GM18951 (cell line): ENCODE measurements at regions not wholly inside any gene's neighbourhood (a gene's known extent, or its start where the extent isn't known, plus 50 kb on each side); places are given as distances from the start of the nearest gene placed in this dataset.

ENCODE experiments used
- POLR2A ChIP-seq: IDR thresholded peaks from 4 replicates; pipeline ENCODE4 v1.6.1; 2011; ENCODE audit warnings: mild to moderate bottlenecking; ENCODE audit not compliant: insufficient read length, insufficient read depth; ENCODE audit errors: extremely low read depth
- in situ Hi-C: fragments of 300-500 bp; cut with MboI; formaldehyde crosslinking; loops from one replicate; pipeline ENCODE4 v1.12.0; 2022; ENCODE audit warnings: low sequenced_read_pairs, mixed read lengths, inconsistent platforms; ENCODE audit not compliant: unreplicated experiment

DNA sequence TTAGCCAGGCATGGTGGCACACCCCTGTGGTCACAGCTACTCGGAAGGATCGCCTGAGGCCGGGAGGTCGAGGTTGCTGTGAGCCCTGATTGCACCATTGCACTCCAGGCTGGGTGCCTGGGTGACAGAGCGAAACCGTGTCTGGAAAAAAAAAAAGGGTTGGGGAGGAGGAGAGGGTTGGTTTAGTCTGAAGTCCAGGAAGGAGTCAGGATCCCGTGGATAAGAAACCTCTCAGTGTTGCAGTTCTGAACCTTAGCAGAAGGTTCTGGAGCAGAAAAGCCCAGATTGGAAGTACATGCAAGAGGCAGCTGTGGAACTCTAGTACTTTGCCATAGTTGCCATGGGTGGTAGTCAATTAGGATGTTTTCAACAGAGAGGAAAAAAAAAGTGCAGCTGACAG is 125.2 kb upstream of the CPEB4 start:
- TF ChIP-seq POLR2A = no peak
- in situ Hi-C loops = no loop called here

DNA sequence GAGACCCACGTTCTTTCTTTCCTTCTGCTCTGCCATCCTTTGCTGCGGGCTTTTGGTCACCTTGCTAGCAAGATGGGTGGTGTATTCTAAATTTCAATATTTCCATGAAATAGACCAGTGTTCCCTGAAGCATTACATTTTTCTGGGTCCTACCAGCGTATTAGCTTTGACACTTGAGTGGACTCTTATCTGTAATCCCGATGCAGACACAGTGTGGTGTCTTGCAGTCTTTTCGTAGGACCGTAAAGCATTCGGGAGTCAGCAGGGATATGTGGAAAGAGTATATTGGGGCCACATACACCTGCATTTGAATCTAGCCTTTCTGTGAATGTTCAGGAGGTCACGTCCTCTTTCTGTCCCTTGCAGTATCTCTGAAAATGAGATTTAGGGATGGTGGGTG is 124.7 kb upstream of the CPEB4 start:
- TF ChIP-seq POLR2A = no peak
- in situ Hi-C loops = no loop called here

DNA sequence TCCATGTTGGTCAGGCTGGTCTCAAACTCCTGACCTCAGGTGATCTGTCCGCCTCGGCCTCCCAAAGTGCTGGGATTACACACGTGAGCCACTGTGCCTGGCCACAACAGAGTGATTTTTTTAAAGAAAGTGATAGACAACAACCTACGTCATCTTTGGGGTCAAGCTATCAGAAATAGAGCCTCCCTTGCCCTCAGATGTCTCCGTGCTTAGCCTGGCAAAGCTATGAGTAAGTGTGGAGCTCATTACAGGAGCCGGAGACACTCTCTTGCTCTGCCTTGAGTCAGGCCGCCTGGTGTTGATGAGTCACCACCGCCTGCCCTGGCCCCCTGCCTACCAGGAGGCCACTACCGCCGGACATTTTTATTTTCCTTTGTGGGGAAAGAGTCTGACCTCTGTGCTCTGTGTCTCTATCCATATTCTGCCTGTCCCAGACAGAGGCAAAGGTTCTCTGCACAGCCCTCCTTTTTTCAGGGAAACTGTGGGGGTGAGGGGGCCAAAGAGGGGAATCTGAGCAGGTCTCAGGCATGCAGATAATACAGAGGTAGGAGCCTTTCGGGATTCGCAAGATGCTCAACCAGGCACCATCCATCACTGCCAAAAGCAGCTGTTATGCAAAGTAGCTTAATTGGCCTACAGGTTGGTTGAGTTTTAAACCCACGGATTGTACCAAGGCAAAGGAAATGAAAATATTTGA is 123.7 kb upstream of the CPEB4 start:
- in situ Hi-C loops = no loop called here
- no peak for TF ChIP-seq POLR2A

DNA sequence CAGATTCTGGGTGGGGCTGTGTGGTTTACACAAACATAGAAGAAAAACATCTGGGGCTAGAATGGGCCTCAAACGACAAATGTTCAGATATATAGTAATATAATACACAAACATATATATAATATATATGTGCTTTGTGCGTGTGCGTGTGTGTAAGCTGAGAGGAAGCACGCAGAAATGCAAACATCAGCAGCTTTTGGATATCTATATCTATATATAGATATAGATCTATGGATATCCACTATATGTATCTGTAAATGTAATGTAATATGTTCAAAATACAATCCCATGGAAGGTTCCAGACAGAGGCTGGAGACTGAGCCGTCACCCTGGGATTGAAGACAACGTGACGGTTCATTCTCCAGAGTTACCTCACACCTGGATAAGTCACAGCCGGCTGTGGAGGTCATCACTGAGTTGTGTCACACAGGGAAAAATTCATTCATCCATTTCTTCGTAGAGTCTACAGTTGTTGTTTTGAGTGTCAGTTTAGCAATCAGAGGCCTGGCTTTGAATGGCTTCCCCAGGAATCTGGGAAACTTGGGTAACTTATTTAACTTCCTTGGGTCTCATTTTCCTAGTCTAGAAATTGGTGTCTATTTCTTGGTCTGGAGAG is 123.0 kb upstream of the CPEB4 start:
- no peak for TF ChIP-seq POLR2A
- in situ Hi-C loops = no loop called here

DNA sequence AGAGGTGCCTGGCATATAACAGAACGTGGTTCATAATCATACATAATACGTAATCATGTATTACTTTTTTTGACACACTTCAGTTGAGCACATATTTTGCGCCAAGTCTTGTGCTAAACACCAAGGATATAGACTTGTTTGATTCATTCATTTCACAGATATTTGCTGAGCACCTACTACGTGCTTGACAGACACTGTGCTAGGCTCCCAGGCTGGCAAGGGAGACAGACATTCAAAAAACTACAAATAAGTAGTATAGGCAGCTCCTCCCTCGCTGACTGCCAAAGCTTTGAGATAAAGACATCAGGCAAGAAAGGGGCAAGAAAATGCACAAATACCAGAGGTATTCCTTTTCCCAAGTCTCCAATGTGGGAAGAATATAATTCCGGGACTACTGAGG is 122.5 kb upstream of the CPEB4 start:
- TF ChIP-seq POLR2A = no peak

DNA sequence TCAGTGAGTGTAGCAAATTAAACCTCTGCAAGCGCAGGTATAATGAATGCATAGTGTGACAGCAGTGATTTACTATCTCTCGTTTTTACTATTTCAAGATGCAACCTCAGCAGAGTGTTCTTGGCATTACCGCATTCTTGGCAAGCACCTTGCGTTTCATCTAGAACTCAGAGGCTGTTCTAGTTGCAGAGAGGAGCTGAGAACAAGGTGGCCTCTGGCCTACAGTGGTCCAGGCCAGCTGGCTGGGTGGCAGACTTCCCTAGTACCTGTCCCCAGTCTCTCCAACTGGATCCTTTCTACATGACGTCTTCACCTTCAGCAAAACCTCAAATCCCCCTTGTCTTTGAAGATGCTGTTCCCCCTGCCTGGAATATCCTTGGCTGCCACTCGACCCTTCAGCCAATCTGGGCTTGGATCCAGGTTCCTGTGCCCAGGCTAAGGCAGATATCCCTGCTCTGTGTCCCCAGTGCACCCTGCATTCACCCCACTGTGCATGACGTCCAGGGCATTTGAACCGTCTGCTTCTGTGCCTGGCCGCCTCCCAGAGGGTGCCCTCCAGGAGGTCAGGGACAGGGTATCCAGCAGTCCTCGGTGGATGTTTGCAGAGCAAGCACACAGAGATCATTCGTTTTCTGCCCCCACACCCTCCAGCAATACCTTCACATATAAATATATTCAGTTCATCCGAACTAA is 120.4 kb upstream of the CPEB4 start:
- in situ Hi-C loops = no loop called here
- no peak for TF ChIP-seq POLR2A

More for the DNA sequence above, 122.5 kb upstream of the CPEB4 start:
- in situ Hi-C loops = no loop called here

DNA sequence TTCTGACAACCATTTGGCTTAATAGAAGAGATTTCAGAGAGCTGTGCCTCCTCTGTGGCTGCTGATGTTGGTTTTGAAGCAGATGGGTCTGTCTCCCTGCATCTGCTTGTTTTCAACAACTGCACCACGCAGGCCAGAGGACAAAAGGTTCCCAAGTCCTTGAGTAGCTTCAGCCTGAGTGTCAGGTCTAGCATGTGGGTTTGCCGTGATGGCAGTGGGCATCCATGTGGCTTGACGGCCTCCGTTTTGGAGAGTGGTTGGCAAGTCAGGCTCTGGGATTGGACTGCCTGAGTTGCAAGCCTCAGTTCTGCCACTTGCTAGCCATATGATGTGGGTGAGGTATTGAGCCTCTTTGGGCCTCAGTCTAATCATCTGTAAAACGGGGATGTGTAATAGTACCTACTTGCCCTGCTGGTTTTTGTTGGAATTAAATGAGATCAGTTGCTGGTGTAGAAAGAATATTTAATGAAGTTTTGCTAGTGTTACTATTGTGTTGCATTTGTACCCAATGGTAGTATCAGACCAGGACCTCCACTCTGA is 119.8 kb upstream of the CPEB4 start:
- in situ Hi-C loops = no loop called here

DNA sequence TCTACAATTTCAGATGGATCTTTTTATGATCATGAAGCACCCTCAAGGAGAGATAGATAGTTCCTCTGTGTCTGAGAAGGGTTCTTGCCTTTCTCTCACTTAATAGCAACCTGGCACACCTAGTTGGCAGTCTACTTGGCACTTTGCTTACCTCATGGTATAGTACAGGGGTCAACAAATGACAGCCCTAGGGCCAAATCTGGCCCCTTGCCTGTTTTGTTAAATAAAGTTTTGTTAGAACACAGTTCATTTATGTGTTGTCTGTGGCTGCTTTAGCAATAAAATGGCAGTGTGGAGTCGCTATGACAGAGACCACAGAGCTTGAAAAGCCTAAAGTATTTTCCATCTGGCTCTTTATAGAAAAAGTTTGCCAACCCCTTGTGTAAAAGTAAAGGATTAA is 119.3 kb upstream of the CPEB4 start:
- no peak for TF ChIP-seq POLR2A
- in situ Hi-C loops = no loop called here

More for the DNA sequence above, 119.8 kb upstream of the CPEB4 start:
- TF ChIP-seq POLR2A = no peak

DNA sequence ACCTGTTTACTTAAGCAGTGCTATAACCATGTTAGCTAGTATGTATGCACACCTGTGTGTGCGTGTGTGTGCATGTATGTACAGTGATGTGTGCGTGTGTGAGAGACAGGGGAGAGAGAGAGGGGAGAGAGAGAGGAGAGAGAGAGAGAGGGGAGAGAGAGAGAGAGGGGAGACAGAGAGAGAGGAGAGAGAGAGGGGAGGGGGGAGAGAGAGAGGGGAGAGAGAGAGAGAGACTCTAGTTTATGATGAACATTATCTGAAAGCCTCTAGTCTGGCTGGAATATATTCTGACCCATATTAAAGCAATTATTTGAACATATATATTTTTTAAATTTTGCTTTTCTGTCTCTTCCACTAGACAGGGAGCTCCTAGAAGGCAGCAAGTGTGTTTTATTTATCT is 117.5 kb upstream of the CPEB4 start:
- no peak for TF ChIP-seq POLR2A
- in situ Hi-C loops = no loop called here

DNA sequence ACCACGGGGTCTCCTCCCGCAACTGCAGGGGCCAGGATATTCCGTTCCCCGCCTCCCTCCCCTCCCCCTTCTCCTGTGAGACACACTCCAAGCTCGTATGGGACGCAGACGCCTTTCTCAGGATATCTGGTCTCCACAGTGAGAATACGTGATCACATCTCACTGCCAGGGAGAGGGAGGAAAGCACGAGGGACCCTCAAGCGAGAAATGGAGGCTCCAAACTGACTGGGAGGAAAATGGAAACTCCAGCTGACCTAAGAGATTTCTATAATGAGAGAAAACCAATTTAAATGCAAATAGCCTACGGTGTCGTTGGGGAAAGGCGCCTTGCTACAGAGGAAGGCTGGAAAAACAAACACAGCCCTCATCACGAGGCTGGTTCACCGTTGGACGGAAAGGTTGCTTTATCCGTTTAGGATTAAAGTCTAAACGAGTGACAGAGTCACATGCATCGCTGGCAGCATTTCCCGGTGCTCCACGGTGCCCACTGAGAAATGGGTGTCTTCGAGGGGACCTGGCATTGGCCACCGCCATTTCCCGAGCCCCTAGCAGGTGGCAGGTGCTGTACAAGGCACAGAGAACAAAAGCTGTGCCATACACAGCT is 116.9 kb upstream of the CPEB4 start:
- TF ChIP-seq POLR2A = no peak
- in situ Hi-C loops = no loop called here

DNA sequence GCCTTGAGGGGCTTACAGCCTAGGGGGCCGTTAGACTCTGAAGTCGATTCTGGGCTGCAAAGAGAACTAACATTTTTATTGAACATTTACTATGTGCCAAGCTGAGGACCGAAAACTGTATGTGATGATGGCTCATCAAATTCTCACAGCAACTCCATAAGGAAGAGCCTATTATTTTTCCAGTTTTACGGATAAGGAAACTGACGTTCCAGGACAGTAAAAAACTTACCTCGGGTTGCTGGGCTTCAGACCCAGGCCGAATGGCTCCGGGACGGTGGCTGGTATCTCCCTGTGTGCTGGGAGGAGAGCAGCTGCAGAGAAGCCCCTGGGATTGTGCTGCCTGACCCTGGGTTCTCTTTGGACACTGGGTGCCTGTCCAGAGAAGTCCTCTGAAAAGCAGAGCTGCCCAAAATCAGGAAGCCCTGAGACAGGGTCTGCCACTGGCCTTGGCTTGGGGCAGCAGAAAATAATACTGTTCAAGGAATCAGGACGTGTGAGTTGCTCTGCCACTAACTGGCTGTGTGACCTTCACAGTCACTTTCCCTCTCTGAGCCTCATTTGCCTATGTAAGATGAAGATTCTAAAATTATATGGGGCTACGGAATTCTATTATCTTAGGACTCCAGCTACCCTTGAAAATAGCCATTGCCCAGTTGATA is 116.3 kb upstream of the CPEB4 start:
- in situ Hi-C loops = no loop called here
- no peak for TF ChIP-seq POLR2A

DNA sequence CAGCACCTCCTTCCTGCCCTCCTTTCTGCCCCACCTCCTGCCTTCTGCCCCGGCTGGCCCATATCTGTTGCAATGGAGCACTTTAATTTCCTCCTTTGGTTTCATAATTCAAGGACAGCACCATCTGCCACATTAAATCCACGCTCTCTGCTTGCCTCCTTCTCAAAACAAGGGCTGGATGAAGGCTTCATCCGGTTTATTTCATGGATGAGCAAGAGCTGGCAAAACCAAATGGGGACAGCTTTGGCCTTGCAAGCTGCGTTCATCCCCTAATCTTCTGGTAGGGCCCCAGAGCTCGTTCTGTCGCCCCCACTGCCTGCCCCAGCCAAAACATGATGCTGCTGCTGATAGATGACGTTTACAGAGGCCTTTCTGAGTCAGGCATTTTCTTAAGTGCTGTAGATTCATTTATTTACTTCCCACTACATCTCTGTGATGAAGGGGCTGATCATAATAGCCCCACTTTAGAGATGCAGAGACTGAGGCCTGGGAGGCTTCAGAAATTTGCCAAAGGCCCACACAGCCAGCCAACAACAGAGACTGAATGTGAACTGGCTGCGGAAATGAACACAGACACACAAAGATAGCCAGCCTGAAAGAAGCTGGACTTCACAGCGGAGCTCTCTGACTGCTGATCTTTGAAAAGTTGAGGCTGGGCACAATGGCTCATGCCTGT is 115.6 kb upstream of the CPEB4 start:
- TF ChIP-seq POLR2A = no peak
- in situ Hi-C loops = no loop called here

DNA sequence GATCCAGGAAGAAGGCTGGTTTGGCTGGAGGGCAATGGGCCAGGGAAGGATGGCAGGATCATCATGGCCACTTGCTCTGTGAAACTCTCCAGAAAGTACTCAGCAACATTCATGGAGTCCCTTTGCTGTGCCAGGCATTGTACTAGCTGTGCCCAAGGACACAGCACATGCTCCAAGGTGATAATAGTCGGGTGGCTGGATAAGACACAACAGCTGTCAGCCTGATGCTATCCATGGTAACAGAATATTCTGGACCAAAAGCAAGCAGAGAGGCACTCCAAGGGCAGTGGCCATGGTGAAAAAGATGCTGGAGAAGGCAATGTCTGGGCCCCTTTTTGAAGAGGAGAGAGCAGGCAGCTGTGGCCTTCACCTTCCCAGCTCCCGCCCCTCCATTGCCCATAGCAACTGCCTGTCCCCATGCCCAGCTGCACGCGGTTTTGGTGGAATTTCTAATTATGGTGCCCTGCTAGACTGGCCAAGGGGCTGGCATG is 113.8 kb upstream of the CPEB4 start:
- in situ Hi-C loops = no loop called here
- TF ChIP-seq POLR2A = no peak
